NCI-H748 (cell line): ENCODE measurements at regions not wholly inside any gene's neighbourhood (a gene's known extent, or its start where the extent isn't known, plus 50 kb on each side); places are given as distances from the start of the nearest gene placed in this dataset.
A peak's percentile ranks its signal among the peaks of the same experiment; 100 is the strongest.

Experiments
- DNase-seq: peaks from one replicate; lab custom pipeline; 2025; ENCODE audit not compliant: unreplicated experiment; lab: John Stamatoyannopoulos, UW

- DNase-seq = no peak
These were observed 299.7 kb downstream of the CWC27 start for GRCh38 chr5:65068410-65068809.

GRCh38 chr5:65070026-65070425, 301.3 kb downstream of the CWC27 start:
- DNase-seq = no peak

- DNase-seq = peak; percentile 60
These were observed 304.1 kb downstream of the CWC27 start for GRCh38 chr5:65072850-65073249.

GRCh38 chr5:65073250-65073661, 304.5 kb downstream of the CWC27 start:
- no peak for DNase-seq

- no peak for DNase-seq
These were observed 307.0 kb downstream of the CWC27 start for GRCh38 chr5:65075623-65076250.

GRCh38 chr5:65076251-65076869, 307.6 kb downstream of the CWC27 start:
- DNase-seq = peak; percentile 54

GRCh38 chr5:65077653-65078052, 308.9 kb downstream of the CWC27 start:
- no peak for DNase-seq

- no peak for DNase-seq
These were observed 309.6 kb downstream of the CWC27 start for GRCh38 chr5:65078331-65078730.

GRCh38 chr5:65081071-65081470, 312.3 kb downstream of the CWC27 start:
- DNase-seq = no peak

- no peak for DNase-seq
These were observed 316.2 kb downstream of the CWC27 start for GRCh38 chr5:65084795-65085515.

- DNase-seq = no peak
These were observed 316.8 kb downstream of the CWC27 start for GRCh38 chr5:65085516-65085850.

- peak; percentile 64 for DNase-seq
These were observed 317.6 kb downstream of the CWC27 start for GRCh38 chr5:65086234-65086890.

GRCh38 chr5:65087154-65087553, 318.4 kb downstream of the CWC27 start:
- no peak for DNase-seq

- DNase-seq = no peak
These were observed 325.5 kb downstream of the CWC27 start for GRCh38 chr5:65094279-65094678.

GRCh38 chr5:65098393-65098792, 329.7 kb downstream of the CWC27 start:
- DNase-seq = no peak
